ENCODE measurements at regions not wholly inside any gene's neighbourhood (a gene's known extent, or its start where the extent isn't known, plus 50 kb on each side); places are given as distances from the start of the nearest gene placed in this dataset.

DNA sequence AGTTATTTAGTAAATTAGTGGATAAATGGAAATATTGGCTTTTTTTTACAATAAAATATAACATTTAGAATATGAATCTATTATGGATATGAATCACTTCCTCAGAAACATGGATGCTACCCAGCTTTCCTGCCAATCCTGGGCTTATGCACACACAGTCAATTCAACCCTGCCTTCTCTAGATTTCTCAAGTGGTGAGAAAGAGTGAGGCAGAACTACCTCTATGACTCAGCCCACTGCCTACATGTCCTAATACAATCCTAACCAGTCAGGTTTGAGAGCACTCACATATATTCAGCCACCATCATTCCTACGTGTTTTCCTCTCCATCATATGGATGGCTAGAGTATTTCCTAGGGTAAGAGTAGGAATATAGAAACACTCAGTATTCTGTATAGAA, 91.1 kb upstream of the ANKRD50 start:
- in situ Hi-C loops (cut with MboI): no loop called here
- Histone ChIP-seq H3K27ac (ENCODE audit: extremely low read depth, low read depth, low read length) (no peak overlapping the region), H4K20me1 (replicated peaks; ENCODE audit: control insufficient read depth, insufficient read depth, low read length) (no peaks in the 10 kb centered on the region), H3K36me3 (ENCODE audit: control insufficient read depth, insufficient read depth, low read length) (no peaks in the 10 kb centered on the region), H3K4me3 (no peak overlapping the region), H3K9ac (ENCODE audit: insufficient read depth in 1 of 2, low read depth in 2 of 2, low read length in 2 of 2) (no peak overlapping the region), H3K27me3 (ENCODE audit: control insufficient read depth in 2 of 2, insufficient read depth in 2 of 2, low read length in 2 of 2) (no peaks in the 10 kb centered on the region), H3K4me2 (ENCODE audit: insufficient read depth, low read length) (no peak overlapping the region), H2AFZ (ENCODE audit: low read depth, low read length) (no peak overlapping the region), H3K4me1 (replicated peaks in 1 of 2; ENCODE audit: control insufficient read depth in 2 of 2, insufficient read depth in 2 of 2, low read length in 2 of 2) (no peaks in the 10 kb centered on the region), H3K9me3 (replicated peaks; ENCODE audit: control insufficient read depth, insufficient read depth, low read depth, low read length) (0 out of 2 replicates have a peak, but pooled peaks cover 2% of the 10 kb centered on the region), H3K79me2 (ENCODE audit: control insufficient read depth, insufficient read depth, low read length) (no peaks in the 10 kb centered on the region), H3K9me1 (ENCODE audit: control insufficient read depth, insufficient read depth, low read length) (no peaks in the 10 kb centered on the region)
- no peak for TF ChIP-seq OTX1 (CRISPR knock-in tag; IDR thresholded peaks at IDR 0.05)
- no peak for TF ChIP-seq HNRNPH1 (optimal IDR thresholded peaks at IDR 0.05; ENCODE audit: low read depth, low read length)
- TF ChIP-seq, protein P1, sequence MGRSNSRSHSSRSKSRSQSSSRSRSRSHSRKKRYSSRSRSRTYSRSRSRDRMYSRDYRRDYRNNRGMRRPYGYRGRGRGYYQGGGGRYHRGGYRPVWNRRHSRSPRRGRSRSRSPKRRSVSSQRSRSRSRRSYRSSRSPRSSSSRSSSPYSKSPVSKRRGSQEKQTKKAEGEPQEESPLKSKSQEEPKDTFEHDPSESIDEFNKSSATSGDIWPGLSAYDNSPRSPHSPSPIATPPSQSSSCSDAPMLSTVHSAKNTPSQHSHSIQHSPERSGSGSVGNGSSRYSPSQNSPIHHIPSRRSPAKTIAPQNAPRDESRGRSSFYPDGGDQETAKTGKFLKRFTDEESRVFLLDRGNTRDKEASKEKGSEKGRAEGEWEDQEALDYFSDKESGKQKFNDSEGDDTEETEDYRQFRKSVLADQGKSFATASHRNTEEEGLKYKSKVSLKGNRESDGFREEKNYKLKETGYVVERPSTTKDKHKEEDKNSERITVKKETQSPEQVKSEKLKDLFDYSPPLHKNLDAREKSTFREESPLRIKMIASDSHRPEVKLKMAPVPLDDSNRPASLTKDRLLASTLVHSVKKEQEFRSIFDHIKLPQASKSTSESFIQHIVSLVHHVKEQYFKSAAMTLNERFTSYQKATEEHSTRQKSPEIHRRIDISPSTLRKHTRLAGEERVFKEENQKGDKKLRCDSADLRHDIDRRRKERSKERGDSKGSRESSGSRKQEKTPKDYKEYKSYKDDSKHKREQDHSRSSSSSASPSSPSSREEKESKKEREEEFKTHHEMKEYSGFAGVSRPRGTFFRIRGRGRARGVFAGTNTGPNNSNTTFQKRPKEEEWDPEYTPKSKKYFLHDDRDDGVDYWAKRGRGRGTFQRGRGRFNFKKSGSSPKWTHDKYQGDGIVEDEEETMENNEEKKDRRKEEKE (IDR thresholded peaks at IDR 0.05; ENCODE audit: borderline replicate concordance in 1 of 2, control insufficient read depth in 1 of 2, low read depth in 2 of 2, low read length in 1 of 2): no peak
- no peak for TF ChIP-seq HIVEP1 (CRISPR knock-in tag; IDR thresholded peaks at IDR 0.05)
- DNase-seq (ENCODE audit: extremely low read depth in 1 of 4, low spot score in 3 of 4) (no peak), ATAC-seq (no peak), FAIRE-seq (no peak)
- intact Hi-C loops (cut with micrococcal nuclease): no loop called here
- BruUV-seq (replicated peaks): no TSS peak
- CTCF ChIA-PET (ENCODE audit: low intra/inter-chr PET ratio): no interaction called here
- POLR2A ChIA-PET: no interaction called here
- WGBS (ENCODE audit: insufficient coverage, low coverage, missing lambda C conversion rate): 4% methylated on average over 1 of the region's 1 CpG
